ENCODE measurements at regions not wholly inside any gene's neighbourhood (a gene's known extent, or its start where the extent isn't known, plus 50 kb on each side); places are given as distances from the start of the nearest gene placed in this dataset.

DNA sequence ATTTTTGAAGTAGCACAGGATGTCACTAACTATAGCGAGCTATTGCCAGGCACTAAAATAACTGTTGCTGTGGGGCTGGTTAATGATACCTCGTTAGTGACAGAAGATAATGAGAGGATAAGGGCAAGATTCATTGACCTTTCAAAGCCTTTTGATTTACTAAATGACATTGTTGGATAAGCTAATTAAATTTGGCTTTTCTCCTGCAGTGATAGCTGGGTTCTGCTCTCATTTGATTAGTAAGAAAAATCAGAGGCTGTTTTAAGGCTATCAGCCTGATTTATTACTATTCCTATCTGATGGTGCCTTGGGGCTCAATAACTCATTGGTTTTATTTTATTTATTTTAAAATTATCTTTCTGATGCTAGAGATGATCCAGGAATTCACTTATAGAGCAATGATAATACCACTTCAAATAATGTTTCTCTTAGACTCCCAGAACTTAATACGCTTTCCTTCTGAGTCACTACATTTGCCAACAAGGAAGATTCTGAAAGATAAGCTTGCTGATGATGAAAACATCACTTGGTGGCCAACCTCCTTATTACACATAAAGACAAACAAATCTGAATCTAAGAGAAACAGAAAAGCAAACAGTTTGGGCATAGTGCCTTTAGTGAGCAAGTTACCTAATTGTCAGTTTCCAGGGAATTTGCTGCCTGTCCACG is 501.3 kb upstream of the ARGLU1 start:
- TF ChIP-seq, protein P1, sequence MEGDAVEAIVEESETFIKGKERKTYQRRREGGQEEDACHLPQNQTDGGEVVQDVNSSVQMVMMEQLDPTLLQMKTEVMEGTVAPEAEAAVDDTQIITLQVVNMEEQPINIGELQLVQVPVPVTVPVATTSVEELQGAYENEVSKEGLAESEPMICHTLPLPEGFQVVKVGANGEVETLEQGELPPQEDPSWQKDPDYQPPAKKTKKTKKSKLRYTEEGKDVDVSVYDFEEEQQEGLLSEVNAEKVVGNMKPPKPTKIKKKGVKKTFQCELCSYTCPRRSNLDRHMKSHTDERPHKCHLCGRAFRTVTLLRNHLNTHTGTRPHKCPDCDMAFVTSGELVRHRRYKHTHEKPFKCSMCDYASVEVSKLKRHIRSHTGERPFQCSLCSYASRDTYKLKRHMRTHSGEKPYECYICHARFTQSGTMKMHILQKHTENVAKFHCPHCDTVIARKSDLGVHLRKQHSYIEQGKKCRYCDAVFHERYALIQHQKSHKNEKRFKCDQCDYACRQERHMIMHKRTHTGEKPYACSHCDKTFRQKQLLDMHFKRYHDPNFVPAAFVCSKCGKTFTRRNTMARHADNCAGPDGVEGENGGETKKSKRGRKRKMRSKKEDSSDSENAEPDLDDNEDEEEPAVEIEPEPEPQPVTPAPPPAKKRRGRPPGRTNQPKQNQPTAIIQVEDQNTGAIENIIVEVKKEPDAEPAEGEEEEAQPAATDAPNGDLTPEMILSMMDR (IDR thresholded peaks at IDR 0.05; ENCODE audit: control insufficient read depth, insufficient read depth, low read depth, low read length, missing control alignments): no peak
- no peak for DNase-seq (ENCODE audit: low read depth)
- no peak overlapping the region for H3K4me3 ChIP-seq (ENCODE audit: control insufficient read depth, low read depth, low read length)

DNA sequence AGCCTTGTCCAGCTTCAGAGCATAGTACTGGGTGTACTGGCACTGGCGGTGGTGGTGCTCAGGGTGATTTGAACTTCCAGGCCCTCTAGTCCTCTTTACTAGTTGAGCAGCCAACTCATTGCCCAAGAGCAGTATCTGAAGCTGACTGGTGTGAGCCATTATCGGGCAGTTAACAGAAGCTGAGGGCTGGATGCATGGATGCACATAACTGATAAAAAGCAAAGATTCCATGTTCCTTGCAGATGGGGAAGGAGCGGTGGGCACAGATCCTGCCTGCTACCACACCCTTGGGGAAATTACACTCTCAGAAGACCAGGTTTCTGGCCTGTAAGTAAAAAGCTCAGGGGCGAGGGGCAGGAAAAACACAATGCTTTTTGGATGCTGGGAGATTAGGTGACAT is 499.4 kb upstream of the ARGLU1 start:
- DNase-seq (ENCODE audit: low read depth): no peak
- TF ChIP-seq, protein P1 (IDR thresholded peaks at IDR 0.05; ENCODE audit: control insufficient read depth, insufficient read depth, low read depth, low read length, missing control alignments): no peak

DNA sequence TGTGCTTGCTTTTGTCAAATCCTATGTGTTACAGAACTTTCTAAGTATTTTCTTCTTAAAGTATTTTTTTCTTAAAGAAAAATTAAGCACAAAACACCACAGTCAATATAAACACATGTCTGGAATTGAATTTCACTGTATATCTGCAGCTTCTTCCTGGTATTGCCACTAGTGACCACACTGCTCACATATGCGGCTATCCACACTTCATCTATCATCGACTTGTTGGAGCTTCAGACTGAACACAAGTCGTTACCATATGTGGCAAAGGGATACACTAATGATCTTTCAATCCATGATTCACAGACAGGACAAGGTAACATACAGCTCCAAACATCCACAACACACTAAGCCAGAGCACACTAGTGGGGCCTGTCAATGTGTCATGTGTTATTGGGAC is 498.4 kb upstream of the ARGLU1 start:
- TF ChIP-seq, protein P1 (IDR thresholded peaks at IDR 0.05; ENCODE audit: control insufficient read depth, insufficient read depth, low read depth, low read length, missing control alignments): no peak
- no peak overlapping the region for H3K4me3 ChIP-seq (ENCODE audit: control insufficient read depth, low read depth, low read length)
- DNase-seq (ENCODE audit: low read depth): no peak

More for the DNA sequence above, 499.4 kb upstream of the ARGLU1 start:
- H3K4me3 ChIP-seq (ENCODE audit: control insufficient read depth, low read depth, low read length): no peak overlapping the region

DNA sequence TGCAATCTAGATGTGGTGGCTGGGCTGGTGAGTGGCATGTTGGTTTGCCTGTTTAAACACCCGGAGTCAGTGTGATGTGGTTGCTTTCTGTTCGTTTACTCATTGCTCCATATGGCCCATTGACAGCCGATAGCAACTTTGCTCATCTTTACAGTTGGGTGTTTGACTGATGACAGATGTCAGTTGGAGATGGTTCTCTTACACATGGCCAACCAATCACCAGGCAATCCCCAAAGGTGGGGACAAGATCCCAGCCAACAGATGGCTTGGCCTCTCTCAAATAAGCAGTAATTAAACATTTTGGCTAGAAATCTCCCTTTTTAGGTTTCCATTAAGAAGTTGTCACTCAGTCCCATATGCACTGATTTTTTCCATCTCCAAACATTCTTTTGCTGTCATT is 497.1 kb upstream of the ARGLU1 start:
- no peak overlapping the region for H3K4me3 ChIP-seq (ENCODE audit: control insufficient read depth, low read depth, low read length)
- no peak for DNase-seq (ENCODE audit: low read depth)
- TF ChIP-seq, protein P1 (IDR thresholded peaks at IDR 0.05; ENCODE audit: control insufficient read depth, insufficient read depth, low read depth, low read length, missing control alignments): no peak

DNA sequence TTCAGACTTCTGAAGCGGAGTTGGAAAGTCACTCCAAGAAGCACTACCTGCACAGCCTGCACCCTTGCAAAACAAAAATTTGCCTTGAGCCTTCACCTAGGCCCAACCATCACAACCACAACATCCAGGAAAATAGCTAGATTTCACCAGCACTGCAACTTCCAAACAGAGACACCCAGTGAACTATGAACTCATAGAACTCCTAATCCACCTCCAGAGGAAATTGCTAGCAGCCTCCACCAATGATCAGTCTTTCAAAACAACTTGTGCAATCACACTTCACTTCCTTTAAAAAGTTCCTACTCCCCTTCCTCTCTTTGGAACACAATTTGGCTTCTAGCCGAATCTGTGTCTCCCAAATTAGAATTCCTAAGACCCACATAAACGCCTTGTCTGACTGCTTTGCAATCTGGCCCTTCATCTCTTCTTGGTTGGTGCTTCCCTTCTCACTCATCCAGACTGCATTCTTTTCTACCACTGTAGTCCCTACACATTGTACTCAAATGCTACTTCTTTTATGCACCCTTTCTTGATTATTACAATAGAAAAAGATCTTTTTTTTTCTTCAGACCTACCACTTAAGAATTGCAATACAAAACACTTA is 489.2 kb upstream of the ARGLU1 start:
- TF ChIP-seq, protein P1 (IDR thresholded peaks at IDR 0.05; ENCODE audit: control insufficient read depth, insufficient read depth, low read depth, low read length, missing control alignments): no peak
- no peak overlapping the region for H3K4me3 ChIP-seq (ENCODE audit: control insufficient read depth, low read depth, low read length)
- no peak for DNase-seq (ENCODE audit: low read depth)

DNA sequence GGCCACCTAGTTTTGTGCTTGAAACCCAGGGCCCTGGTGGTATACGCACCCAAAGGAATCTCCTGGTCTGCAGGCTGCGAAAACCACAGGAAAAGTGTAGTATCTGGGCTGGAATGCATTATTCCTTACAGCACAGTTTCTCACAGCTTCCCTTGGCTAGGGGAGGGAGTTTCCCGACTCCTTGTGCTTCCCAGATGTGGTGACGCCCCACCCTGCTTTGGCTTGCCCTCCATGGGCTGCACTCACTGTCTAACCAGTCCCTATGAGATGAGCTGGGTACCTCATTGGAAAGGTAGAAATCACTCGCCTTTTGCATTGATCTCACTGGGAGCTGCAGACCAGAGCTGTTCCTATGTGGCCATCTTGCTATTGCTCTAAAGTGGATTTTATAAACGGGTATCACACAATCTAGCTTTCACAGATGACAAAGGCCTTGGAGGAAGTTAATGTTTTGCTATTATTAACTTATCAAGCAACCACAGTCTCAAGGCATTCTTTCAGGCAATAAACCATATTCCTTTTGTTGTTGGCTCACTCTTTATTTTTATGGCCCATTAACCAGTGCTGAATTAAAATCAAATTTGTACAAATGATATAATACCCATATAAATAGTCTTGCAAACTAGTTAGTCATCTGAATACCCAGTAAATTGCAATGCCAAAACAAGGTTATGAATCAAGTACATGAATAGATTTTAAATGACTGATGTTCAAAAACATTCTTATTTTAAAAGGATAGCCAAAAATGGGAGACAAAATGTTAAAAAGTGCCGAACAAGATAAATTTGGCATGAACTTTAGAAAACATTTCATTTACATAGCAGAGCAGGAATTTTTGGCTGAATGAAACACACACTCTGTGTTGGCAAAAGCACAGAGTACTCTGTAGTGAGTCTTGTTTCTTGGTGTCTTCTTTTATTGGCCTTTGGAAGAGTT is 475.4 kb upstream of the ARGLU1 start:
- H3K4me3 ChIP-seq (ENCODE audit: control insufficient read depth, low read depth, low read length): no peak overlapping the region
- TF ChIP-seq, protein P1 (IDR thresholded peaks at IDR 0.05; ENCODE audit: control insufficient read depth, insufficient read depth, low read depth, low read length, missing control alignments): no peak
- no peak for DNase-seq (ENCODE audit: low read depth)
